NCI-H460 (cell line): ENCODE measurements at regions not wholly inside any gene's neighbourhood (a gene's known extent, or its start where the extent isn't known, plus 50 kb on each side); places are given as distances from the start of the nearest gene placed in this dataset.

ENCODE experiments used
- DNase-seq: peaks from one replicate; pipeline ENCODE4 v3.0.0-alpha.2; 2016; ENCODE audit warnings: low read depth; ENCODE audit errors: extremely low read depth

GRCh38 chr10:8460626-8461025 is 406.1 kb downstream of the GATA3 start:
- no peak for DNase-seq

- no peak for DNase-seq
These were observed 408.1 kb downstream of the GATA3 start for GRCh38 chr10:8462565-8462964.

GRCh38 chr10:8463853-8464252 is 409.4 kb downstream of the GATA3 start:
- DNase-seq, result no peak

GRCh38 chr10:8468477-8468876 is 414.0 kb downstream of the GATA3 start:
- DNase-seq, result no peak

GRCh38 chr10:8473205-8473604 is 418.7 kb downstream of the GATA3 start:
- DNase-seq, result no peak

GRCh38 chr10:8477300-8477699 is 422.8 kb downstream of the GATA3 start:
- DNase-seq, result no peak

- DNase-seq, result no peak
These were observed 427.4 kb downstream of the GATA3 start for GRCh38 chr10:8481718-8482504.

- no peak for DNase-seq
These were observed 430.5 kb downstream of the GATA3 start for GRCh38 chr10:8485032-8485431.

GRCh38 chr10:8487346-8487745 is 432.9 kb downstream of the GATA3 start:
- no peak for DNase-seq

GRCh38 chr10:8489232-8489631 is 434.7 kb downstream of the GATA3 start:
- no peak for DNase-seq

- DNase-seq, result no peak
These were observed 435.3 kb downstream of the GATA3 start for GRCh38 chr10:8489823-8490222.

- DNase-seq, result no peak
These were observed 443.8 kb downstream of the GATA3 start for GRCh38 chr10:8498290-8498689.

- no peak for DNase-seq
These were observed 444.4 kb downstream of the GATA3 start for GRCh38 chr10:8498881-8499280.

- DNase-seq, result no peak
These were observed 444.8 kb downstream of the GATA3 start for GRCh38 chr10:8499312-8499711.

GRCh38 chr10:8499752-8500390 is 445.4 kb downstream of the GATA3 start:
- DNase-seq, result no peak

- DNase-seq, result no peak
These were observed 448.1 kb downstream of the GATA3 start for GRCh38 chr10:8502573-8502972.

- no peak for DNase-seq
These were observed 450.0 kb downstream of the GATA3 start for GRCh38 chr10:8504499-8504898.

- no peak for DNase-seq
These were observed 452.7 kb downstream of the GATA3 start for GRCh38 chr10:8507156-8507555.

GRCh38 chr10:8508882-8509281 is 454.4 kb downstream of the GATA3 start:
- no peak for DNase-seq

GRCh38 chr10:8510471-8510870 is 456.0 kb downstream of the GATA3 start:
- DNase-seq, result no peak

GRCh38 chr10:8511026-8511425 is 456.5 kb downstream of the GATA3 start:
- DNase-seq, result no peak
